NCI-H1417 treated with DMSO at 0.1 percent for 48 hours (cell line): ENCODE measurements at regions not wholly inside any gene's neighbourhood (a gene's known extent, or its start where the extent isn't known, plus 50 kb on each side); places are given as distances from the start of the nearest gene placed in this dataset.

Source experiments
- DNase-seq: peaks from one replicate; lab custom pipeline; 2025; lab: John Stamatoyannopoulos, UW

GRCh38 chr2:195606179-195606578 is 50.8 kb upstream of the SLC39A10 start:
- no peak for DNase-seq

GRCh38 chr2:195604706-195605105 is 52.3 kb upstream of the SLC39A10 start:
- DNase-seq, result no peak

- no peak for DNase-seq
Measured at GRCh38 chr2:195603998-195604397, 53.0 kb upstream of the SLC39A10 start.

GRCh38 chr2:195603408-195603807 is 53.6 kb upstream of the SLC39A10 start:
- DNase-seq, result no peak

GRCh38 chr2:195602687-195603086 is 54.3 kb upstream of the SLC39A10 start:
- no peak for DNase-seq

GRCh38 chr2:195601361-195601760 is 55.7 kb upstream of the SLC39A10 start:
- DNase-seq, result no peak

- no peak for DNase-seq
Measured at GRCh38 chr2:195600778-195601177, 56.2 kb upstream of the SLC39A10 start.

GRCh38 chr2:195596840-195597239 is 60.2 kb upstream of the SLC39A10 start:
- no peak for DNase-seq

- no peak for DNase-seq
Measured at GRCh38 chr2:195595825-195596224, 61.2 kb upstream of the SLC39A10 start.

GRCh38 chr2:195594919-195595694 is 61.9 kb upstream of the SLC39A10 start:
- no peak for DNase-seq

- DNase-seq, result no peak
Measured at GRCh38 chr2:195594248-195594647, 62.8 kb upstream of the SLC39A10 start.

GRCh38 chr2:195592105-195592504 is 64.9 kb upstream of the SLC39A10 start:
- no peak for DNase-seq

- no peak for DNase-seq
Measured at GRCh38 chr2:195590861-195591205, 66.2 kb upstream of the SLC39A10 start.

- no peak for DNase-seq
Measured at GRCh38 chr2:195590199-195590860, 66.7 kb upstream of the SLC39A10 start.

GRCh38 chr2:195587966-195588365 is 69.1 kb upstream of the SLC39A10 start:
- DNase-seq, result no peak

- DNase-seq, result no peak
Measured at GRCh38 chr2:195586062-195586714, 70.8 kb upstream of the SLC39A10 start.

GRCh38 chr2:195582188-195582587 is 74.8 kb upstream of the SLC39A10 start:
- no peak for DNase-seq

GRCh38 chr2:195579776-195580555 is 77.1 kb upstream of the SLC39A10 start:
- DNase-seq, result no peak

- DNase-seq, result no peak
Measured at GRCh38 chr2:195575879-195576401, 81.1 kb upstream of the SLC39A10 start.

GRCh38 chr2:195575016-195575415 is 82.0 kb upstream of the SLC39A10 start:
- no peak for DNase-seq

- no peak for DNase-seq
Measured at GRCh38 chr2:195574312-195574711, 82.7 kb upstream of the SLC39A10 start.
